NT2/D1 (cell line): ENCODE measurements at regions not wholly inside any gene's neighbourhood (a gene's known extent, or its start where the extent isn't known, plus 50 kb on each side); places are given as distances from the start of the nearest gene placed in this dataset.

Experiments
- SUZ12 ChIP-seq: IDR thresholded peaks from 2 replicates; pipeline ENCODE4 v1.6.1; 2011; ENCODE audit not compliant: insufficient read length, insufficient read depth; ENCODE audit errors: extremely low read depth
- YY1 ChIP-seq: IDR thresholded peaks from 2 replicates; pipeline ENCODE4 v1.6.1; 2011; ENCODE audit not compliant: insufficient read length, insufficient read depth
- ZNF274 ChIP-seq: IDR thresholded peaks from 2 replicates; pipeline ENCODE4 v1.6.1; 2011; ENCODE audit warnings: mild to moderate bottlenecking, low read depth, low read length

DNA sequence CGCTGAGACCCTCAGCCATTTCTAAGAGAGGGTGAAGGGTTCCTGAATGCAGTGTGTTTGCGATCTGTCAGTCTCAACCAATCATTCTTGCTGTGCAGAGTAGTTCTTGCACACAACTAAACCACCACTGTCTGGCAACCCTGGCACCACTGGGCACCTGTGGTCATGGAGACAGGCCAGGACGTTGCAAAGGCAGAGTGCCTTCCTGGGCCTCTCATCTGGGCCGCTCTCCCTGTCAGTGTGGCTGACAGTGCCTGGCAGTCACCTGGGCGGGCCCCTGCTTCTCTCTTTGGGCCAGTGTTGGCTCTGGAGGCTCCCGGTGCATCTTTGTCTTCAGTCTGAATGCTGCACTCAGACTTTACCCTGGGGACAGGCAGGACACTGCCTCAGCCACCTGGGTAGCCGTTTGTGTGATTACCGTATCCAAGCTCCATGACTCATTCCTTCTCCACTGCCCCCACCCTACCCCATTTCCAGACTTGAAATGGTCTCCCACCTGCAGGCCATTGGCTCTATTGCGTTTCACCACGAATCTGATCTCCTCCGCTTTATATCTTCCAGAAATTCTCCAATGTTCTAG, 104.6 kb upstream of the KLF13 start:
- TF ChIP-seq SUZ12 (no peak), YY1 (no peak), ZNF274 (no peak)
